Mammary epithelial cell (primary cell): ENCODE measurements at regions not wholly inside any gene's neighbourhood (a gene's known extent, or its start where the extent isn't known, plus 50 kb on each side); places are given as distances from the start of the nearest gene placed in this dataset.

ENCODE experiments used
- EZH2 ChIP-seq: IDR thresholded peaks from 2 replicates; pipeline ENCODE4 v1.6.1; 2012; ENCODE audit warnings: low read length, inconsistent platforms, borderline replicate concordance
- TF ChIP-seq, protein P1 (sequence below), 2 donors: IDR thresholded peaks in 1 of 2; conservative IDR thresholded peaks in 1 of 2; 2 replicates each; pipeline ENCODE4 v1.5.1; 2011 to 2012; ENCODE audit warnings: inconsistent platforms in 2 of 2, low read length in 2 of 2, mild to moderate bottlenecking in 2 of 2, control low read depth in 1 of 2, low read depth in 1 of 2; ENCODE audit not compliant: insufficient read depth in 1 of 2; ENCODE audit errors: extremely low read depth in 1 of 2

DNA sequence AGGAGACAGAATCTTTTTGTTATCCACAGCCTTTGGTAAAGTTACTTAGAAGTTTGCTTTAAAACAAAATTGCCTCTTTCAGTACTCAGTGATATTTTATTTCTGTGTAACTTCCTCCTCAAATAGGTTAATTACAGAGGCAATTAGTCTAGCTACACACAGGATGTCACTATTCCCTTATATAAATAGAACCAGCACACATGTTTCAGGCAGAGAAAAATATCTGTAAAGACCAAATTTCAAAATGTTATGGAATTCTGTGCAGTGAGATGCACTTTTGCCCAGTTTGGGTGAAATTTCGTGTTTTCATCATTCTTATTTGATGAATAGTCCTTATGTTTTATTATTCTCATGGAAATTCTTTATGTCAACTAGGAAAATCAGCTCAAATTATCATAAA, 410.6 kb upstream of the SOX5 start:
- TF ChIP-seq, protein P1, sequence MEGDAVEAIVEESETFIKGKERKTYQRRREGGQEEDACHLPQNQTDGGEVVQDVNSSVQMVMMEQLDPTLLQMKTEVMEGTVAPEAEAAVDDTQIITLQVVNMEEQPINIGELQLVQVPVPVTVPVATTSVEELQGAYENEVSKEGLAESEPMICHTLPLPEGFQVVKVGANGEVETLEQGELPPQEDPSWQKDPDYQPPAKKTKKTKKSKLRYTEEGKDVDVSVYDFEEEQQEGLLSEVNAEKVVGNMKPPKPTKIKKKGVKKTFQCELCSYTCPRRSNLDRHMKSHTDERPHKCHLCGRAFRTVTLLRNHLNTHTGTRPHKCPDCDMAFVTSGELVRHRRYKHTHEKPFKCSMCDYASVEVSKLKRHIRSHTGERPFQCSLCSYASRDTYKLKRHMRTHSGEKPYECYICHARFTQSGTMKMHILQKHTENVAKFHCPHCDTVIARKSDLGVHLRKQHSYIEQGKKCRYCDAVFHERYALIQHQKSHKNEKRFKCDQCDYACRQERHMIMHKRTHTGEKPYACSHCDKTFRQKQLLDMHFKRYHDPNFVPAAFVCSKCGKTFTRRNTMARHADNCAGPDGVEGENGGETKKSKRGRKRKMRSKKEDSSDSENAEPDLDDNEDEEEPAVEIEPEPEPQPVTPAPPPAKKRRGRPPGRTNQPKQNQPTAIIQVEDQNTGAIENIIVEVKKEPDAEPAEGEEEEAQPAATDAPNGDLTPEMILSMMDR (conservative IDR thresholded peaks at IDR 0.05 in 1 of 2, IDR thresholded peaks at IDR 0.05 in 1 of 2; ENCODE audit: extremely low read depth in 1 of 2, insufficient read depth in 1 of 2, low read depth in 1 of 2, low read length in 2 of 2): no peak
- no peak for TF ChIP-seq EZH2
